Endothelial cell of umbilical vein (primary cell): ENCODE measurements at regions not wholly inside any gene's neighbourhood (a gene's known extent, or its start where the extent isn't known, plus 50 kb on each side); places are given as distances from the start of the nearest gene placed in this dataset.

Experiments
- BruUV-seq: library from RNA; stranded (reverse); fragments of 400-500 nt; replicated peaks from 2 replicates; lab custom pipeline; 2021; lab: Mats Ljungman, UMichigan
- CTCF ChIA-PET: fragments of 300-600, 350-600 bp; sonication (Branson Sonifier 250); formaldehyde crosslinking; loops from one replicate; lab custom pipeline; 2021; ENCODE audit warnings: antibody characterized with exemption, inconsistent platforms; lab: Charles Lee
- POLR2A ChIA-PET: fragments of 300-600, 350-600 bp; sonication (Branson Sonifier 250); formaldehyde crosslinking; loops from one replicate; lab custom pipeline; 2021; ENCODE audit warnings: antibody characterized with exemption, inconsistent platforms; lab: Charles Lee
- DNase-seq: peaks from one replicate; pipeline ENCODE4 v3.0.0-alpha.2; 2011; ENCODE audit warnings: low read depth, low spot score
- FAIRE-seq: peaks from 2 replicates; lab custom pipeline; 2011; peaks lifted over from hg19 to GRCh38; lab: Jason Lieb, UNC
- H2AFZ ChIP-seq: 2 replicates; pipeline ENCODE4 v1.6.0; 2012; ENCODE audit warnings: low read depth, low read length, control low read depth, inconsistent platforms
- H3K27ac ChIP-seq: 2 replicates; pipeline ENCODE4 v1.5.1; 2011; ENCODE audit warnings: low read depth, mild to moderate bottlenecking, control low read depth, low read length, moderate library complexity; ENCODE audit not compliant: insufficient read depth
- H3K27me3 ChIP-seq, 2 experiments: 2 replicates each; pipeline versions ENCODE4 v1.6.0 to v1.6.1; 2011; ENCODE audit warnings: low read length in 2 of 2, mixed read lengths in 1 of 2; ENCODE audit not compliant: control insufficient read depth in 2 of 2, insufficient read depth in 2 of 2
- H3K36me3 ChIP-seq, 2 experiments: 2 replicates in 1 of 2; 3 replicates in 1 of 2; pipeline ENCODE4 v1.5.1; 2011; ENCODE audit warnings: low read length in 2 of 2, mild to moderate bottlenecking in 1 of 2, moderate library complexity in 1 of 2; ENCODE audit not compliant: control insufficient read depth in 2 of 2, insufficient read depth in 2 of 2; ENCODE audit errors: extremely low read depth in 1 of 2
- H3K4me1 ChIP-seq: 3 replicates; pipeline ENCODE4 v1.5.1; 2011; ENCODE audit warnings: mild to moderate bottlenecking, low read length; ENCODE audit not compliant: control insufficient read depth, insufficient read depth; ENCODE audit errors: extremely low read depth
- H3K4me2 ChIP-seq: 2 replicates; pipeline ENCODE4 v1.6.1; 2011; ENCODE audit warnings: low read length, control low read depth, mixed read lengths; ENCODE audit not compliant: insufficient read depth
- H3K4me3 ChIP-seq, 3 experiments: fragments of 200-600 bp in 1 of 3; sonication (generic), shearing (Covaris generic) in 1 of 3; replicated peaks in 1 of 3; 2 replicates each; pipeline ENCODE4 v1.5.1; 2011 to 2016; ENCODE audit warnings: control low read depth in 3 of 3, low read length in 3 of 3, mild to moderate bottlenecking in 2 of 3, inconsistent platforms in 1 of 3, low read depth in 1 of 3, moderate library complexity in 1 of 3; ENCODE audit not compliant: insufficient read depth in 1 of 3
- H3K79me2 ChIP-seq: 2 replicates; pipeline ENCODE4 v1.6.0; 2012; ENCODE audit warnings: low read length, inconsistent platforms; ENCODE audit not compliant: control insufficient read depth, insufficient read depth
- H3K9ac ChIP-seq: replicated peaks from 2 replicates; pipeline ENCODE3; 2011; ENCODE audit warnings: low read length, control low read depth; ENCODE audit not compliant: insufficient read depth; ENCODE audit errors: extremely low read depth
- H3K9me1 ChIP-seq: replicated peaks from 3 replicates; pipeline ENCODE4 v1.6.0; 2011; ENCODE audit warnings: mild to moderate bottlenecking, low read length; ENCODE audit not compliant: control insufficient read depth, insufficient read depth; ENCODE audit errors: extremely low read depth
- H3K9me3 ChIP-seq: replicated peaks from 2 replicates; pipeline ENCODE4 v1.5.1; 2012; ENCODE audit warnings: low read length, inconsistent platforms; ENCODE audit not compliant: control insufficient read depth, insufficient read depth
- H4K20me1 ChIP-seq: replicated peaks from 2 replicates; pipeline ENCODE3; 2011; ENCODE audit warnings: mild to moderate bottlenecking, low read length; ENCODE audit not compliant: control insufficient read depth, insufficient read depth; ENCODE audit errors: extremely low read depth
- CTCF ChIP-seq, 2 donors: IDR thresholded peaks; 1 replicate in 1 of 2; 2 replicates in 1 of 2; pipeline ENCODE4 v1.5.1; 2011; ENCODE audit warnings: low read length in 2 of 2, mild to moderate bottlenecking in 2 of 2, moderate library complexity in 2 of 2, control low read depth in 1 of 2, inconsistent platforms in 1 of 2, low read depth in 1 of 2; ENCODE audit not compliant: insufficient read depth in 1 of 2; ENCODE audit errors: extremely low read depth in 1 of 2
- EZH2 ChIP-seq: IDR thresholded peaks from 2 replicates; pipeline ENCODE4 v1.6.1; 2012; ENCODE audit warnings: borderline replicate concordance, low read depth, mild to moderate bottlenecking, moderate library complexity, low read length, inconsistent platforms; ENCODE audit not compliant: severe bottlenecking
- FOS ChIP-seq: IDR thresholded peaks from 2 replicates; pipeline ENCODE4 v1.6.1; 2011; ENCODE audit warnings: mild to moderate bottlenecking, low read length, moderate library complexity, borderline replicate concordance; ENCODE audit not compliant: insufficient read depth
- GATA2 ChIP-seq: IDR thresholded peaks from 2 replicates; pipeline ENCODE4 v1.7.0; 2011; ENCODE audit warnings: low read depth, mild to moderate bottlenecking, moderate library complexity, mixed read lengths, low read length; ENCODE audit not compliant: insufficient read length, insufficient read depth
- JUN ChIP-seq: IDR thresholded peaks from 2 replicates; pipeline ENCODE4 v1.6.1; 2011; ENCODE audit warnings: borderline replicate concordance, low read depth; ENCODE audit not compliant: insufficient read length, insufficient read depth
- MAX ChIP-seq: IDR thresholded peaks from 2 replicates; pipeline ENCODE4 v1.6.1; 2011; ENCODE audit not compliant: insufficient read depth, insufficient read length
- MYC ChIP-seq: IDR thresholded peaks from one replicate; pipeline ENCODE4 v1.6.1; 2011; ENCODE audit warnings: mild to moderate bottlenecking, low read depth, low read length
- POLR2A ChIP-seq: IDR thresholded peaks from 2 replicates; pipeline ENCODE4 v1.6.1; 2012; ENCODE audit warnings: low read depth, mild to moderate bottlenecking, control low read depth, low read length
- POLR2AphosphoS5 ChIP-seq: IDR thresholded peaks from 2 replicates; pipeline ENCODE4 v1.6.1; 2012; ENCODE audit warnings: low read depth, mild to moderate bottlenecking, control low read depth, low read length, moderate library complexity; ENCODE audit not compliant: insufficient read depth
- dilution Hi-C: fragments of 300-500 bp; cut with MboI; formaldehyde crosslinking; loops from one replicate; pipeline ENCODE4 v1.15.0; 2019; ENCODE audit warnings: low sequenced_read_pairs; ENCODE audit not compliant: extremely low pct_ligation_motif_present
- intact Hi-C: fragments of 100-400 bp; cut with micrococcal nuclease; formaldehyde crosslinking; loops from one replicate; pipeline ENCODE4 v1.10.0; 2022

- CTCF ChIA-PET, result interaction anchor here (1.1 to 2.5 kb wide), 7 partner anchors 14 to 242 kb away, joined by 3 to 19 read pairs (median 6); no protein-coding TSS in a partner anchor
- Histone ChIP-seq H2AFZ (no peak overlapping the region), H3K27ac (peak overlapping the region; percentile 12), H3K4me2 (peak overlapping the region; percentile 68), H3K27me3 (no peaks in the 10 kb centered on the region), H3K4me1 (peaks cover 24% of the 10 kb centered on the region), H3K36me3 (no peaks in the 10 kb centered on the region), H3K9me3 (no peaks in the 10 kb centered on the region), H3K79me2 (no peaks in the 10 kb centered on the region), H3K9me1 (no peaks in the 10 kb centered on the region), H3K9ac (no peak overlapping the region), H3K4me3 (no peak overlapping the region), H4K20me1 (no peaks in the 10 kb centered on the region)
- POLR2A ChIA-PET, result no interaction called here
- TF ChIP-seq GATA2 (peak; percentile 47), MYC (no peak), EZH2 (no peak), POLR2A (no peak), POLR2AphosphoS5 (no peak), FOS (peak; percentile 63), JUN (peak; percentile 30), CTCF (IDR thresholded peaks at IDR 0.05; ENCODE audit: extremely low read depth in 1 of 2, insufficient read depth in 1 of 2, low read depth in 1 of 2, low read length in 2 of 2) (no peak), MAX (no peak)
- intact Hi-C loops (no loop called here), dilution Hi-C loops (no loop called here)
- DNase-seq (peak; percentile 67), FAIRE-seq (peak; percentile 58)
- no TSS peak for BruUV-seq
These were observed 258.7 kb upstream of the ACTBL2 start for GRCh38 chr5:57741336-57741735.
